ENCODE measurements at regions not wholly inside any gene's neighbourhood (a gene's known extent, or its start where the extent isn't known, plus 50 kb on each side); places are given as distances from the start of the nearest gene placed in this dataset.

DNA sequence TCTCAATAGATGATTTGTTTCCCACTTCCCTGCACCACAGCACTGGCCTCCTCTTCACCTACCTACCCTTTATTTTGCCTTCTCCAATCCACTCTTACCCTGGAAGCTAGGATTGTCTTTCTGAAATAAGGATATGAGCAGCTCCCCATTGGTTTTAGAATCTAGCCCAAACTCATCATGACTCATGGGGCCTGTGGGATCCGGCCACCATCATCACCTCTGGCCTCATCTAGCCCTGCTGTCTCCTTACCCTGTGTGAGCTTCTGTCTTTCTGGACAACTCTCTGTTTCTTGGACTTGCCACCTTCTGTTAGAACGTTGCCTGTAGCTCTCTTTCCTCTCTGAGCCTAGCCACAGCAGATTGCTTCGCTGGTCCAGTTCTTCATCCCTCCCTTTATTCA lies 277.1 kb downstream of the PAX1 start:
- Mint-ChIP-seq H3K4me3 (ENCODE audit: unreplicated experiment) (no peak overlapping the region), H3K4me1 (ENCODE audit: unreplicated experiment) (peaks cover 18% of the 10 kb centered on the region), H3K27me3 (ENCODE audit: unreplicated experiment) (peaks cover 3% of the 10 kb centered on the region), H3K9me3 (ENCODE audit: unreplicated experiment) (no peaks in the 10 kb centered on the region), H3K36me3 (ENCODE audit: low read depth, unreplicated experiment) (no peaks in the 10 kb centered on the region), H3K27ac (ENCODE audit: unreplicated experiment) (no peak overlapping the region)
- DNase-seq (ENCODE audit: low spot score) = no peak
- TF ChIP-seq, protein P1, sequence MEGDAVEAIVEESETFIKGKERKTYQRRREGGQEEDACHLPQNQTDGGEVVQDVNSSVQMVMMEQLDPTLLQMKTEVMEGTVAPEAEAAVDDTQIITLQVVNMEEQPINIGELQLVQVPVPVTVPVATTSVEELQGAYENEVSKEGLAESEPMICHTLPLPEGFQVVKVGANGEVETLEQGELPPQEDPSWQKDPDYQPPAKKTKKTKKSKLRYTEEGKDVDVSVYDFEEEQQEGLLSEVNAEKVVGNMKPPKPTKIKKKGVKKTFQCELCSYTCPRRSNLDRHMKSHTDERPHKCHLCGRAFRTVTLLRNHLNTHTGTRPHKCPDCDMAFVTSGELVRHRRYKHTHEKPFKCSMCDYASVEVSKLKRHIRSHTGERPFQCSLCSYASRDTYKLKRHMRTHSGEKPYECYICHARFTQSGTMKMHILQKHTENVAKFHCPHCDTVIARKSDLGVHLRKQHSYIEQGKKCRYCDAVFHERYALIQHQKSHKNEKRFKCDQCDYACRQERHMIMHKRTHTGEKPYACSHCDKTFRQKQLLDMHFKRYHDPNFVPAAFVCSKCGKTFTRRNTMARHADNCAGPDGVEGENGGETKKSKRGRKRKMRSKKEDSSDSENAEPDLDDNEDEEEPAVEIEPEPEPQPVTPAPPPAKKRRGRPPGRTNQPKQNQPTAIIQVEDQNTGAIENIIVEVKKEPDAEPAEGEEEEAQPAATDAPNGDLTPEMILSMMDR (IDR thresholded peaks at IDR 0.05; ENCODE audit: unreplicated experiment) = no peak

- Mint-ChIP-seq H3K4me3 (ENCODE audit: unreplicated experiment) (no peak overlapping the region), H3K27ac (ENCODE audit: unreplicated experiment) (no peak overlapping the region), H3K9me3 (ENCODE audit: unreplicated experiment) (no peaks in the 10 kb centered on the region), H3K27me3 (ENCODE audit: unreplicated experiment) (peaks cover 3% of the 10 kb centered on the region), H3K4me1 (ENCODE audit: unreplicated experiment) (peaks cover 18% of the 10 kb centered on the region), H3K36me3 (ENCODE audit: low read depth, unreplicated experiment) (no peaks in the 10 kb centered on the region)
- TF ChIP-seq, protein P1 (IDR thresholded peaks at IDR 0.05; ENCODE audit: unreplicated experiment) = no peak
- no peak for DNase-seq (ENCODE audit: low spot score)
These were observed 276.3 kb downstream of the PAX1 start for GRCh38 chr20:21981597-21982344.

- no peaks in the 10 kb centered on the region for H3K9me3 Mint-ChIP-seq (ENCODE audit: unreplicated experiment)
- H3K4me1 Mint-ChIP-seq (ENCODE audit: unreplicated experiment) = peaks cover 18% of the 10 kb centered on the region
- no peak for DNase-seq (ENCODE audit: low spot score)
- H3K27me3 Mint-ChIP-seq (ENCODE audit: unreplicated experiment) = peaks cover 3% of the 10 kb centered on the region
- H3K36me3 Mint-ChIP-seq (ENCODE audit: low read depth, unreplicated experiment) = no peaks in the 10 kb centered on the region
- TF ChIP-seq, protein P1 (IDR thresholded peaks at IDR 0.05; ENCODE audit: unreplicated experiment) = no peak
- no peak overlapping the region for H3K4me3 Mint-ChIP-seq (ENCODE audit: unreplicated experiment)
- H3K27ac Mint-ChIP-seq (ENCODE audit: unreplicated experiment) = no peak overlapping the region
These were observed 275.7 kb downstream of the PAX1 start for GRCh38 chr20:21981179-21981578.

DNA sequence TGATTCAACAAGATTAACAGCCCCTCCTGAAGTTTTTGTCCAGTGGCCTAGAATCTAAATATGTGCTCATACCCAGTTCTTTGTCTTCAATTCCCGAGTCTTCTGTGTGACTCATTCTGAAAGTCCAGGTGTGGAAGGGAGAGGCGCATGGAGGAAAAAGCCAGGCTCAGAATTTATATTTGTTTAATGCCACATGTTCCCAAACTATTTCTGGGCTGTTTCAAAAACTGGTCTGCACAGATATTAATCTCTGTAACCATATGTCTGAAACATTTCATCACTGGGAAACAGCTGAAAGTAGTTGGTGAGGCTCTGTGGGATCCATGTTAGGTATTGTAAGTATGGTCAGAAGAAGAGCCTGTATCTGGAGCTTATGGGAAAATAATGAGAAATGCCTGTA lies 266.0 kb downstream of the PAX1 start:
- H3K4me3 Mint-ChIP-seq (ENCODE audit: unreplicated experiment) = no peak overlapping the region
- no peaks in the 10 kb centered on the region for H3K36me3 Mint-ChIP-seq (ENCODE audit: low read depth, unreplicated experiment)
- no peaks in the 10 kb centered on the region for H3K4me1 Mint-ChIP-seq (ENCODE audit: unreplicated experiment)
- TF ChIP-seq, protein P1 (IDR thresholded peaks at IDR 0.05; ENCODE audit: unreplicated experiment) = no peak
- no peak for DNase-seq (ENCODE audit: low spot score)
- H3K9me3 Mint-ChIP-seq (ENCODE audit: unreplicated experiment) = no peaks in the 10 kb centered on the region
- no peaks in the 10 kb centered on the region for H3K27me3 Mint-ChIP-seq (ENCODE audit: unreplicated experiment)
- H3K27ac Mint-ChIP-seq (ENCODE audit: unreplicated experiment) = no peak overlapping the region

- TF ChIP-seq, protein P1 (IDR thresholded peaks at IDR 0.05; ENCODE audit: unreplicated experiment) = no peak
- Mint-ChIP-seq H3K36me3 (ENCODE audit: low read depth, unreplicated experiment) (no peaks in the 10 kb centered on the region), H3K9me3 (ENCODE audit: unreplicated experiment) (no peaks in the 10 kb centered on the region), H3K27ac (ENCODE audit: unreplicated experiment) (no peak overlapping the region), H3K4me3 (ENCODE audit: unreplicated experiment) (no peak overlapping the region), H3K4me1 (ENCODE audit: unreplicated experiment) (no peaks in the 10 kb centered on the region), H3K27me3 (ENCODE audit: unreplicated experiment) (no peaks in the 10 kb centered on the region)
- DNase-seq (ENCODE audit: low spot score) = no peak
These were observed 263.0 kb downstream of the PAX1 start for GRCh38 chr20:21968486-21968885.
